ENCODE measurements at regions not wholly inside any gene's neighbourhood (a gene's known extent, or its start where the extent isn't known, plus 50 kb on each side); places are given as distances from the start of the nearest gene placed in this dataset.

DNA sequence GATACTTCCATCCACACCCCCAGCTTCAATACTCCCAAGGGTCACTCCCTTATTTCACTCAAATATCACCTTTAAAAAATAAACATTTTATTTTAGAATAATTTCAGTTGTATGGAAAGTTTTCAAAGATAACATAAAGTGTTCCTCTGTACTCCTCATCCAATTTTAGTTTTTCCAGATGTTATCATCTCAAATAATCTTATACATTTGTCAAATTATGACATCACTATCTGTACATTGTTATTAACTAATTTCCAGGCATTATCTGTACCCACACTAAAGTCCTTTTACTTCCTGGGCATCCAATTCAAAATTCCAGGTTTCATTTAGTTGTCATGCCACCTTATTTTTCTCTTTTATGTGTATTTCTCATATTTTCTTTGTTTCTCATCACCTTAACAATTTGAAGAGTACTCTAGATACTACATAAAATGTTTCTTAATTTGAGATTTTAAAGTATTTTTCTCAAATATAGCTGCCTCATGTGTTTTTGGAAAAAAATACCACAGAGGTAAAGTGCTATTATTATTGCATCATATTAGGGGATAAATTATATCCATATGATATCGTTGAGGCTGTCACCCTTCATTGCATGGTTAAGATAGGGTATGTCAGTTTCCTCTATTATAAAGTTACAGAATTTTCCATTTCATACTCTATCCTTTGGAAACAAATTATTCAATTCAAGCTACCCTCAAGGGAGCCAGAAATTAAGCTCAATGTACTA, 571.0 kb downstream of the SLC6A15 start:
- TF ChIP-seq TAF1 (IDR thresholded peaks at IDR 0.05; ENCODE audit: borderline replicate concordance, low read depth, low read length), result no peak
- no peak for TF ChIP-seq POLR2A (IDR thresholded peaks at IDR 0.05; ENCODE audit: low read depth, low read length)
